Chondrocyte (in vitro differentiated cells): ENCODE measurements at regions not wholly inside any gene's neighbourhood (a gene's known extent, or its start where the extent isn't known, plus 50 kb on each side); places are given as distances from the start of the nearest gene placed in this dataset.

ENCODE experiments used
- DNase-seq: peaks from one replicate; pipeline ENCODE4 v3.0.0; 2021; ENCODE audit warnings: mixed read lengths, low spot score
- H3K27ac Mint-ChIP-seq: one replicate; pipeline ENCODE4 v1.8.0; 2021; ENCODE audit warnings: mild to moderate bottlenecking, moderate library complexity, mixed read lengths; ENCODE audit not compliant: unreplicated experiment
- H3K27me3 Mint-ChIP-seq: 2 replicates; pipeline ENCODE4 v1.8.0; 2021; ENCODE audit warnings: low read depth, mixed read lengths
- H3K36me3 Mint-ChIP-seq: 2 replicates; pipeline ENCODE4 v1.8.0; 2021; ENCODE audit warnings: low read depth, mixed read lengths
- H3K4me1 Mint-ChIP-seq: 2 replicates; pipeline ENCODE4 v1.8.0; 2021; ENCODE audit warnings: low read depth, mild to moderate bottlenecking, mixed read lengths
- H3K4me3 Mint-ChIP-seq: one replicate; pipeline ENCODE4 v1.8.0; 2021; ENCODE audit warnings: mild to moderate bottlenecking, moderate library complexity, mixed read lengths; ENCODE audit not compliant: unreplicated experiment
- H3K9me3 Mint-ChIP-seq: 2 replicates; pipeline ENCODE4 v1.8.0; 2021; ENCODE audit warnings: low read depth, mixed read lengths
- TF ChIP-seq, protein P1 (sequence below): fragments of 200-600 bp; sonication (generic); IDR thresholded peaks from 2 replicates; pipeline ENCODE4 v1.5.0; 2021; ENCODE audit warnings: antibody characterized with exemption, mild to moderate bottlenecking, moderate library complexity

DNA sequence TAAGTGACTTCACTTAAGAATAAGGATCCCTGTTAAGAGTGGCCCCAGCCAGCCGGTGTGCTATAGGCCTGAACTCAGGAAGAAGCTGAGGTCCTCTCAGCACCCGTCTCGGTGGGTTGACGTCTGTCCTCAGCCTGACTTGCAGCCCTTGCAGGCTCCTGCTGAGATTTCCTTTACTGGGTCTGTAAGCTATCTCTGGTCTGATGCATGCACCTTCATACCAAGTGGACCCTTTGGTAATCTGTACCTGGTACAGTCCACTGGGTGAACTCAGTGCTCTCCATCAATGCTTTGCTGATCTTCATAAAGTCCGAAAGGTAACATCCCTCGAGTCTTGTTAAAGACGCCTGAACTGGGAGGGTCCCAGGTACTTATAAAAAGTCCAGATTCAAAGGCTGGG, 212.0 kb upstream of the PPP2R3A start:
- no peak for DNase-seq
- no peak overlapping the region for H3K27ac Mint-ChIP-seq
- H3K4me1 Mint-ChIP-seq = no peaks in the 10 kb centered on the region

GRCh38 chr3:135755330-135756105, 210.0 kb upstream of the PPP2R3A start:
- DNase-seq = no peak
- TF ChIP-seq, protein P1, sequence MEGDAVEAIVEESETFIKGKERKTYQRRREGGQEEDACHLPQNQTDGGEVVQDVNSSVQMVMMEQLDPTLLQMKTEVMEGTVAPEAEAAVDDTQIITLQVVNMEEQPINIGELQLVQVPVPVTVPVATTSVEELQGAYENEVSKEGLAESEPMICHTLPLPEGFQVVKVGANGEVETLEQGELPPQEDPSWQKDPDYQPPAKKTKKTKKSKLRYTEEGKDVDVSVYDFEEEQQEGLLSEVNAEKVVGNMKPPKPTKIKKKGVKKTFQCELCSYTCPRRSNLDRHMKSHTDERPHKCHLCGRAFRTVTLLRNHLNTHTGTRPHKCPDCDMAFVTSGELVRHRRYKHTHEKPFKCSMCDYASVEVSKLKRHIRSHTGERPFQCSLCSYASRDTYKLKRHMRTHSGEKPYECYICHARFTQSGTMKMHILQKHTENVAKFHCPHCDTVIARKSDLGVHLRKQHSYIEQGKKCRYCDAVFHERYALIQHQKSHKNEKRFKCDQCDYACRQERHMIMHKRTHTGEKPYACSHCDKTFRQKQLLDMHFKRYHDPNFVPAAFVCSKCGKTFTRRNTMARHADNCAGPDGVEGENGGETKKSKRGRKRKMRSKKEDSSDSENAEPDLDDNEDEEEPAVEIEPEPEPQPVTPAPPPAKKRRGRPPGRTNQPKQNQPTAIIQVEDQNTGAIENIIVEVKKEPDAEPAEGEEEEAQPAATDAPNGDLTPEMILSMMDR = no peak
- no peaks in the 10 kb centered on the region for H3K4me1 Mint-ChIP-seq

More for the DNA sequence above, 212.0 kb upstream of the PPP2R3A start:
- Mint-ChIP-seq H3K36me3 (no peaks in the 10 kb centered on the region), H3K4me3 (no peak overlapping the region), H3K9me3 (no peaks in the 10 kb centered on the region), H3K27me3 (no peaks in the 10 kb centered on the region)
- TF ChIP-seq, protein P1 = no peak

DNA sequence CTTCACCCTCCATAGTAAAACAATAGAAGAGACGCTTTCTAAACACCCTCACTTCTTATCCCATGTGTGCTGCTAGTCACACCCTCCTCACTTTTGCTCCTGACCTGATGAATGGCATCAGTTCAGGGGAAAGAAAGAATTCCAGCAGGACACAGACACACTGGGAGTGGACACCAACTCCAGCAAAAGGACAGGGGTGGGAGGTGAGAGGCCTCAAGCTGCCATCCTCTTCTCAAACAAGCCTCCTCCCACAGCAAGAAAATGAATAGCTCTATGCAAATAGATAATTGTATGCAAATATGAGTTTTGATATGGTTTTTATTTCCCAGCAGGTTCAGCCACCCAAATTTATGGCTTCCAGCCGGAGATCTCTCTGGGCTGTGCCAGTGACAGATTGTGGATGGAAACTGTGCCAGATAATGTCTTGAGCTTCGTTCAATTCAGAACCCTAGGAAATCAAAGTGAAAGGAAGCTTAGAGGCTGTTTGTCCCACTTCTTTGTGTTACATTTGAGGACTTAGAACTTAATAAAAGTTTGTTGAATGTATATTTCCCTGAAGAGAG, 209.3 kb upstream of the PPP2R3A start:
- TF ChIP-seq, protein P1 = no peak
- no peaks in the 10 kb centered on the region for H3K27me3 Mint-ChIP-seq
- H3K4me1 Mint-ChIP-seq = no peaks in the 10 kb centered on the region
- H3K4me3 Mint-ChIP-seq = no peak overlapping the region
- H3K36me3 Mint-ChIP-seq = no peaks in the 10 kb centered on the region
- H3K9me3 Mint-ChIP-seq = no peaks in the 10 kb centered on the region
- DNase-seq = no peak
- no peak overlapping the region for H3K27ac Mint-ChIP-seq

More at GRCh38 chr3:135755330-135756105, 210.0 kb upstream of the PPP2R3A start:
- Mint-ChIP-seq H3K9me3 (no peaks in the 10 kb centered on the region), H3K4me3 (no peak overlapping the region), H3K27ac (no peak overlapping the region), H3K36me3 (no peaks in the 10 kb centered on the region), H3K27me3 (no peaks in the 10 kb centered on the region)

- TF ChIP-seq, protein P1 = no peak
- H3K27ac Mint-ChIP-seq = no peak overlapping the region
- H3K4me3 Mint-ChIP-seq = no peak overlapping the region
- no peaks in the 10 kb centered on the region for H3K4me1 Mint-ChIP-seq
- DNase-seq = no peak
- H3K9me3 Mint-ChIP-seq = no peaks in the 10 kb centered on the region
- H3K27me3 Mint-ChIP-seq = no peaks in the 10 kb centered on the region
- H3K36me3 Mint-ChIP-seq = no peaks in the 10 kb centered on the region
These were observed 208.1 kb upstream of the PPP2R3A start for GRCh38 chr3:135757421-135757820.

GRCh38 chr3:135758961-135759360, 206.6 kb upstream of the PPP2R3A start:
- no peak overlapping the region for H3K4me3 Mint-ChIP-seq
- TF ChIP-seq, protein P1 = no peak
- H3K27ac Mint-ChIP-seq = no peak overlapping the region
- no peaks in the 10 kb centered on the region for H3K36me3 Mint-ChIP-seq
- no peaks in the 10 kb centered on the region for H3K9me3 Mint-ChIP-seq
- no peaks in the 10 kb centered on the region for H3K4me1 Mint-ChIP-seq
- no peak for DNase-seq
- no peaks in the 10 kb centered on the region for H3K27me3 Mint-ChIP-seq
